ENCODE measurements at regions not wholly inside any gene's neighbourhood (a gene's known extent, or its start where the extent isn't known, plus 50 kb on each side); places are given as distances from the start of the nearest gene placed in this dataset.

- Histone ChIP-seq H3K4me1 (ENCODE audit: control insufficient read depth in 4 of 4, insufficient read depth in 4 of 4, low read length in 3 of 4) (no peaks in the 10 kb centered on the region), H3K4me3 (ENCODE audit: low read depth in 1 of 3, low read length in 3 of 3) (no peak overlapping the region), H3K27ac (ENCODE audit: low read depth in 1 of 2, low read length in 2 of 2) (no peak overlapping the region), H3K9ac (ENCODE audit: low read depth in 1 of 2, low read length in 2 of 2) (no peak overlapping the region), H3K27me3 (ENCODE audit: control insufficient read depth in 4 of 4, insufficient read depth in 4 of 4, low read length in 3 of 4) (no peaks in the 10 kb centered on the region), H3K9me3 (ENCODE audit: control insufficient read depth in 4 of 4, low read length in 3 of 4) (no peaks in the 10 kb centered on the region), H3K36me3 (ENCODE audit: control insufficient read depth in 4 of 4, insufficient read depth in 3 of 4, low read depth in 1 of 4, low read length in 3 of 4) (no peaks in the 10 kb centered on the region)
- TF ChIP-seq SP1 (IDR thresholded peaks at IDR 0.05) (no peak), HNF4A (conservative IDR thresholded peaks at IDR 0.05) (no peak), HNF4G (IDR thresholded peaks at IDR 0.05) (no peak), ZBTB33 (IDR thresholded peaks at IDR 0.05) (no peak), EGR1 (IDR thresholded peaks at IDR 0.05; ENCODE audit: low read depth in 2 of 2) (no peak), JUND (IDR thresholded peaks at IDR 0.05) (no peak)
- 21% methylated on average over 1 of the region's 1 CpG for WGBS
- no peak for DNase-seq (ENCODE audit: low spot score)
These were observed 52.4 kb upstream of the LRRC8B start for GRCh38 chr1:89472253-89472652.

GRCh38 chr1:89472886-89473417 lies 51.7 kb upstream of the LRRC8B start:
- Histone ChIP-seq H3K4me1 (ENCODE audit: control insufficient read depth in 4 of 4, insufficient read depth in 4 of 4, low read length in 3 of 4) (no peaks in the 10 kb centered on the region), H3K27ac (ENCODE audit: low read depth in 1 of 2, low read length in 2 of 2) (no peak overlapping the region), H3K36me3 (ENCODE audit: control insufficient read depth in 4 of 4, insufficient read depth in 3 of 4, low read depth in 1 of 4, low read length in 3 of 4) (no peaks in the 10 kb centered on the region), H3K27me3 (ENCODE audit: control insufficient read depth in 4 of 4, insufficient read depth in 4 of 4, low read length in 3 of 4) (no peaks in the 10 kb centered on the region), H3K4me3 (ENCODE audit: low read depth in 1 of 3, low read length in 3 of 3) (no peak overlapping the region), H3K9ac (ENCODE audit: low read depth in 1 of 2, low read length in 2 of 2) (no peak overlapping the region), H3K9me3 (ENCODE audit: control insufficient read depth in 4 of 4, low read length in 3 of 4) (no peaks in the 10 kb centered on the region)
- TF ChIP-seq FOXA1 (IDR thresholded peaks at IDR 0.05) (no peak), JUND (IDR thresholded peaks at IDR 0.05) (no peak), FOXA2 (IDR thresholded peaks at IDR 0.05) (no peak), RAD21 (IDR thresholded peaks at IDR 0.05) (no peak), HNF4G (IDR thresholded peaks at IDR 0.05) (no peak), GABPA (IDR thresholded peaks at IDR 0.05 in 1 of 2, conservative IDR thresholded peaks at IDR 0.05 in 1 of 2) (no peak)
- DNase-seq (ENCODE audit: low spot score) = no peak
- 92% methylated on average over 3 of the region's 3 CpGs for WGBS
